ENCODE measurements at regions not wholly inside any gene's neighbourhood (a gene's known extent, or its start where the extent isn't known, plus 50 kb on each side); places are given as distances from the start of the nearest gene placed in this dataset.

DNA sequence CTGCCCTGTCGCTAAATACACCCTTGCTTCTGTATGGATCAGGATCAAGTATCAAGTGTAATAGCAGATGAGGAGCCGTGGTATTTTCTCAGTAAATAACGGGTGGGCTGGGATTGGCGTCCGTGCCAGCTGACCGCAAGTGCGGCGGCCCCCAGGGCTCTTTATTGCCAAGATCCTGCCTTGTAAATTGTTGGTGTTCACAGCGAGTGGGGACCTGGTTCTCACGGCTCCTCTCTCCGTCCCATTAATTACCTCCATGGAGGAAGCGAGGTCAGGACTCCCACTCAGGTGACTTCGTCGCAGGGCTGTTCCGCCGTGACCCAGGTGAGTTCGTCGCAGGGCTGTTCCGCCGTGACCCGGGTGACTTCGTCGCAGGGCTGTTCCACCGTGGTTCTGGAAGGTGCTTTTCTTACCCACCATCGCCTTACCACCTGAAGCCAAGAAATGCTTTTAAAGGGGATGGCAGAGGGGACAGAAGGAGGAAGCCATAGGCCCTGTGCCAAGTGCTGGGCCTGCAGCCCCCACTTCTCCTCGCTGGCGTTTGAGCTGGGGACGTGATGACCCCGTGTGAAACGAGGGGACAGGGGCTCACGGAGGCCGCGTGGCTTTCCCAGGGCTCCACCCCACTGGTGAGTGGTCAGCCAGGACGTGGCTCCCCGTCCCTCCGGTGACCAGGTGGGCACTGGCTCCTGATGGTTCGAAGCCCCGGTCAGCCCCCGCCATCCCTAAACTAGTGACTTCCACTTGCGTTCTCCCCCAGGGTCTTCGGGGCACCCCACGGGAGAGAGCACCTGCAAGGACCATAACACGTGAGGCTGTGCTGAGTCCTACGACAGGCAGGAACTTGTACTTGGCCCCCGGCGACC, 118.4 kb downstream of the TWIST2 start:
- Histone ChIP-seq H3K36me3 (no peaks in the 10 kb centered on the region), H3K27ac (no peak overlapping the region), H3K27me3 (no peaks in the 10 kb centered on the region), H3K9me3 (no peaks in the 10 kb centered on the region), H3K4me3 (no peak overlapping the region), H3K4me1 (no peaks in the 10 kb centered on the region)
- TF ChIP-seq POLR2AphosphoS5 (IDR thresholded peaks at IDR 0.05) (no peak), EP300 (IDR thresholded peaks at IDR 0.05) (no peak), POLR2A (IDR thresholded peaks at IDR 0.05) (no peak)
- TF ChIP-seq, protein P1, sequence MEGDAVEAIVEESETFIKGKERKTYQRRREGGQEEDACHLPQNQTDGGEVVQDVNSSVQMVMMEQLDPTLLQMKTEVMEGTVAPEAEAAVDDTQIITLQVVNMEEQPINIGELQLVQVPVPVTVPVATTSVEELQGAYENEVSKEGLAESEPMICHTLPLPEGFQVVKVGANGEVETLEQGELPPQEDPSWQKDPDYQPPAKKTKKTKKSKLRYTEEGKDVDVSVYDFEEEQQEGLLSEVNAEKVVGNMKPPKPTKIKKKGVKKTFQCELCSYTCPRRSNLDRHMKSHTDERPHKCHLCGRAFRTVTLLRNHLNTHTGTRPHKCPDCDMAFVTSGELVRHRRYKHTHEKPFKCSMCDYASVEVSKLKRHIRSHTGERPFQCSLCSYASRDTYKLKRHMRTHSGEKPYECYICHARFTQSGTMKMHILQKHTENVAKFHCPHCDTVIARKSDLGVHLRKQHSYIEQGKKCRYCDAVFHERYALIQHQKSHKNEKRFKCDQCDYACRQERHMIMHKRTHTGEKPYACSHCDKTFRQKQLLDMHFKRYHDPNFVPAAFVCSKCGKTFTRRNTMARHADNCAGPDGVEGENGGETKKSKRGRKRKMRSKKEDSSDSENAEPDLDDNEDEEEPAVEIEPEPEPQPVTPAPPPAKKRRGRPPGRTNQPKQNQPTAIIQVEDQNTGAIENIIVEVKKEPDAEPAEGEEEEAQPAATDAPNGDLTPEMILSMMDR (IDR thresholded peaks at IDR 0.05) = no peak
- WGBS, 2 donors = 89 to 91% methylated on average over 25 to 46 of the region's 46 CpGs
- ATAC-seq (ENCODE audit: low FRiP score in 2 of 2) = no peak
- peak; percentile 17 to 75 for DNase-seq

DNA sequence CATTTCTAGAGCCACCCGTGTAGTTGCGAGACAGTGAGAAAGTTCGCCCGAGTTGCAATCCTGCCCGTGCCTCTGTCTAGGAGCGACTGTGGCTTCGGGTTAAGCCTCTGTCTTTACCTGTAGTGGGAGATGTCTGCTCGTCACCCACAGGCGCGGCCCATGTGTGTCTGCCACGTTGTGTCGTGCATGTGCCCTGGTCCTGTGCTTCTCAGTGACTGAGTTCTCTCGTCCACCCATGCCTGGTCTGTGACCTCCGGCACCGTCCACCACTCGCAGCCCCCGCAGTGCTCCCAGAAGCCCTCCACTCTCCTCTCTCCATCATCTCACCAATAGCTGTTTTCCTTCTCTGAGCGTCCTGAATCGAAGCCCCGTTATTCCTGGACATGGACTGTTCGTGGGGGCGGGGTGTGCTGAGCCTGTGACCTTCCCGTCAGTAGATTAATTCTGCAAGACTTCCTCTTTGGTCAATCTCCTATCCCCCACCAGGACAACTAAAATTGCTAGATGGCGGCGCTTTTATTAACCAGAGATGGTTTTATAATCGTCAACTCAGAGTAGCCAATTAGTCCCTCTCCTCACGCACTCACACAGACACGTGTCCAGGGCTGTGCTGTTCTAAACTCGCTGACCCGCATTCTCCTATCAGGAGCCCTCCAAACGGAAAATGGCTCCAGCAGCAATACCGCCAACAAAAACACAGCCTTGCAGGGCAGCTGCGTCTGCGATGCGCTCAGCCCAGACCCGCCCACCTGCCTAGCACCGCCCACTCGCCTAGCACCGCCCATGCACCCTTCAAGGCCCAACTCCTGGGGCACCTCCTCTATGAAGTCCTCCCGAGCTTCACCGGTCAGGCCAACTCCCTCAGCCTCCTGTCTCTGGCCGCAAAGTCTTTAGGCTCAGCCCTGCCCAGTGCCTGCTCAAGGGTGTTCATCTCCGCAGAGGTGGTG, 119.4 kb downstream of the TWIST2 start:
- H3K27ac ChIP-seq = no peak overlapping the region
- no peaks in the 10 kb centered on the region for H3K9me3 ChIP-seq
- DNase-seq (peak in 1 of 2 donors; percentile 65), ATAC-seq (ENCODE audit: low FRiP score in 2 of 2) (no peak)
- no peaks in the 10 kb centered on the region for H3K4me1 ChIP-seq
- TF ChIP-seq POLR2A (IDR thresholded peaks at IDR 0.05) (no peak), POLR2AphosphoS5 (IDR thresholded peaks at IDR 0.05) (no peak), EP300 (IDR thresholded peaks at IDR 0.05) (no peak)
- TF ChIP-seq, protein P1 (IDR thresholded peaks at IDR 0.05) = no peak
- no peaks in the 10 kb centered on the region for H3K27me3 ChIP-seq
- H3K4me3 ChIP-seq = no peak overlapping the region
- WGBS, 2 donors = 85 to 86% methylated on average over 43 of the region's 43 CpGs
- no peaks in the 10 kb centered on the region for H3K36me3 ChIP-seq

DNA sequence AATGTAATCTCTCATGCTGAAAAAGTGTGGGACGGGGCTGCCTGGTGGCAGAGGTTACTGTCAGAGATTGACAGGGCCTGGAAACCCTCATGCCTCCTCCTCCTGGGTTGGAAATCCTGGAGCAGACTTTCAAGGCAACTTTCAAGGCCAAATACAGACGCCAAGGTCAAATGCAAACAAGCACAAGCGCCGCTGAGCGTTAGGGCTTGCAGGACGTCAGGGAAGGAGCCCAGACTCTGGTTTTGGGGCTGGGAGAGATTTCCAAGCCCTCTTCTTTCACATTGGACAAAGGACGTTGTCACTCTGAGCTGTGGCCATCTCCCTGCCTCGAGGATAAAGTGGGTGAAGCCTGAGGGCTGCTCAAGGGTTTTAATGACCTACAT, 120.1 kb downstream of the TWIST2 start:
- no peaks in the 10 kb centered on the region for H3K27me3 ChIP-seq
- 75 to 78% methylated on average over 8 of the region's 8 CpGs for WGBS, 2 donors
- DNase-seq = no peak
- no peak overlapping the region for H3K27ac ChIP-seq
- no peaks in the 10 kb centered on the region for H3K9me3 ChIP-seq
- H3K4me3 ChIP-seq = no peak overlapping the region
- no peaks in the 10 kb centered on the region for H3K36me3 ChIP-seq
- TF ChIP-seq, protein P1 (IDR thresholded peaks at IDR 0.05) = no peak
- no peak for TF ChIP-seq POLR2AphosphoS5 (IDR thresholded peaks at IDR 0.05)
- no peak for TF ChIP-seq EP300 (IDR thresholded peaks at IDR 0.05)
- no peaks in the 10 kb centered on the region for H3K4me1 ChIP-seq
- no peak for ATAC-seq (ENCODE audit: low FRiP score in 2 of 2)

DNA sequence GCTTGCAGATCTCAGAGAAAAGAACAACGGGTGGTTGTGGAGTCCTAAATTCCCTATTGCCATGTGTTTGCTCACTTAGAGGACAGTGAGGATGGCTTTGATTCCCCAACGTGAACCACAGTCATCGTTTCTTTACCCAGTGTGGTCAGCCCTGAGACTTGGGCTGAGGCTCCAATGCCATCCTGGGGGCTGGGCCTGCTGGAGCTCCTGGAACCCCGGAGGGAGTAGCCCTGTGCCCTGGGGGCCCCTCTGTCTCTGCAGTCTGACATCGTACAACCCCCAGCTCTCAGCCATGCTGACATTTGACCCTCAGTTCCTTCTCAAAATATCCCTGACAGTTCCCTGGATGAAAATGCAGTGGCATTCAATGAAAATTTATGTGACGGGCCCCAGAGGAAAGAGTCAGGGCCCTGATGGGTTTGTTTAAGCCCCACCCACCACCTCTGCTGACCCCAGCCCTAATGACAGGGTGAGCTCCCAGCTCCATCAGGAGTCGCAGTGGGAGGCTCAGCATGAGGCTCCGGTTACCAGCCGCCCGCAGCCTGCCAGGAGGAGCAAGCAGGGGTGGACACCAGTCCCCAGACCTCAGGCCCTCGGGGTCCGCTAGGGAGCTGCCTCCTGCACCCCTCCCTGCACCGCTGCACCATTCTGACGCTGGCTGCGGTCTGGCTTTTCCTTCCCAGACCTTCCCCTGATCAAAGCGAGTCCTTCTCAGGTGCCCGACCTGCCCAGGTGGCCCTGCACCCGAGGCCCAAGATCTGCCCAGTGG, 120.9 kb downstream of the TWIST2 start:
- Histone ChIP-seq H3K4me1 (no peaks in the 10 kb centered on the region), H3K27ac (no peak overlapping the region), H3K27me3 (no peaks in the 10 kb centered on the region), H3K9me3 (no peaks in the 10 kb centered on the region), H3K4me3 (no peak overlapping the region), H3K36me3 (no peaks in the 10 kb centered on the region)
- WGBS, 2 donors = 61 to 71% methylated on average over 6 to 17 of the region's 18 CpGs
- TF ChIP-seq POLR2AphosphoS5 (IDR thresholded peaks at IDR 0.05) (no peak), POLR2A (IDR thresholded peaks at IDR 0.05) (no peak), EP300 (IDR thresholded peaks at IDR 0.05) (no peak)
- TF ChIP-seq, protein P1 (IDR thresholded peaks at IDR 0.05) = no peak
- no peak for ATAC-seq (ENCODE audit: low FRiP score in 2 of 2)
- peak in 1 of 2 donors; percentile 46 for DNase-seq
